H1 (cell line): ENCODE measurements at regions not wholly inside any gene's neighbourhood (a gene's known extent, or its start where the extent isn't known, plus 50 kb on each side); places are given as distances from the start of the nearest gene placed in this dataset.

Experiments
- CTCF ChIA-PET: fragments of 300-600 bp; sonication (Branson Sonifier 250); formaldehyde crosslinking; loops from one replicate; lab custom pipeline; 2021; ENCODE audit not compliant: partially characterized antibody; lab: Charles Lee
- POLR2A ChIA-PET: fragments of 300-600 bp; sonication (Branson Sonifier 250); formaldehyde crosslinking; loops from one replicate; lab custom pipeline; 2021; ENCODE audit warnings: inconsistent platforms; ENCODE audit not compliant: partially characterized antibody; lab: Charles Lee
- DNase-seq, 2 experiments: peaks; one replicate each; pipeline versions ENCODE4 v3.0.0 to v3.0.0-alpha.2; 2010 to 2022; ENCODE audit warnings: low spot score in 2 of 2, low read depth in 1 of 2, mixed read lengths in 1 of 2
- FAIRE-seq: peaks from 2 replicates; lab custom pipeline; 2011; peaks lifted over from hg19 to GRCh38; lab: Jason Lieb, UNC
- H2AFZ ChIP-seq: 2 replicates; pipeline ENCODE4 v1.8.1; 2012; ENCODE audit warnings: low read length, inconsistent platforms
- H2AK5ac ChIP-seq: 2 replicates; pipeline ENCODE4 v1.6.1; 2013; ENCODE audit warnings: low read depth, low read length
- H2BK120ac ChIP-seq: replicated peaks from 2 replicates; pipeline ENCODE3; 2013; ENCODE audit warnings: low read depth, low read length, inconsistent platforms
- H2BK12ac ChIP-seq: 2 replicates; pipeline ENCODE4 v1.6.1; 2013; ENCODE audit warnings: low read depth, low read length
- H2BK15ac ChIP-seq: 2 replicates; pipeline ENCODE4 v1.6.1; 2013; ENCODE audit warnings: low read length
- H2BK20ac ChIP-seq: 2 replicates; pipeline ENCODE4 v1.6.1; 2013; ENCODE audit warnings: low read length
- H2BK5ac ChIP-seq: 2 replicates; pipeline ENCODE4 v1.6.1; 2013; ENCODE audit warnings: low read depth, low read length
- H3K14ac ChIP-seq: 2 replicates; pipeline ENCODE4 v1.6.1; 2013; ENCODE audit warnings: inconsistent platforms; ENCODE audit not compliant: insufficient read length
- H3K18ac ChIP-seq: 2 replicates; pipeline ENCODE4 v1.6.1; 2013; ENCODE audit warnings: low read length; ENCODE audit errors: extremely low read depth
- H3K23ac ChIP-seq: 2 replicates; pipeline ENCODE4 v1.6.1; 2013; ENCODE audit warnings: inconsistent platforms; ENCODE audit not compliant: insufficient read length
- H3K23me2 ChIP-seq: 2 replicates; pipeline ENCODE4 v1.6.1; 2013; ENCODE audit warnings: low read depth, low read length
- H3K27ac ChIP-seq: 2 replicates; pipeline ENCODE4 v1.6.1; 2011; ENCODE audit warnings: low read depth, low read length, inconsistent platforms
- H3K27me3 ChIP-seq, 4 experiments: replicated peaks in 1 of 4; 1 replicate in 1 of 4; 2 replicates in 3 of 4; pipeline versions ENCODE4 v1.6.1 to v1.8.1; 2011 to 2013; ENCODE audit warnings: low read length in 3 of 4, mild to moderate bottlenecking in 3 of 4, inconsistent platforms in 2 of 4, mixed read lengths in 2 of 4, moderate library complexity in 1 of 4; ENCODE audit not compliant: control insufficient read depth in 3 of 4, insufficient read depth in 3 of 4; ENCODE audit errors: extremely low read depth in 1 of 4
- H3K36me3 ChIP-seq, 4 experiments: 2 replicates each; pipeline versions ENCODE4 v1.6.1 to v1.8.1; 2011 to 2013; ENCODE audit warnings: mild to moderate bottlenecking in 4 of 4, low read length in 3 of 4, moderate library complexity in 2 of 4, control low read depth in 1 of 4, inconsistent platforms in 1 of 4; ENCODE audit not compliant: insufficient read depth in 4 of 4, control insufficient read depth in 2 of 4
- H3K4ac ChIP-seq: replicated peaks from 2 replicates; pipeline ENCODE3; 2013; ENCODE audit warnings: low read length, low read depth, mixed read lengths, inconsistent platforms; ENCODE audit not compliant: insufficient read length
- H3K4me1 ChIP-seq, 4 experiments: replicated peaks in 1 of 4; 1 replicate in 1 of 4; 2 replicates in 3 of 4; pipeline versions ENCODE4 v1.6.1 to v1.8.1; 2011 to 2013; ENCODE audit warnings: low read length in 3 of 4, inconsistent platforms in 2 of 4, mixed read lengths in 1 of 4; ENCODE audit not compliant: insufficient read depth in 4 of 4, control insufficient read depth in 3 of 4
- H3K4me2 ChIP-seq, 2 experiments: 2 replicates each; pipeline versions ENCODE4 v1.6.1 to v1.8.1; 2011 to 2013; ENCODE audit warnings: low read depth in 2 of 2, low read length in 2 of 2, control low read depth in 1 of 2, inconsistent platforms in 1 of 2, mild to moderate bottlenecking in 1 of 2; ENCODE audit not compliant: insufficient read depth in 1 of 2
- H3K4me3 ChIP-seq, 4 experiments: fragments of 200-600, 300-600 bp in 1 of 4; sonication (generic), shearing (Covaris generic), sonication (Bioruptor Twin) in 1 of 4; 2 replicates each; pipeline versions ENCODE4 v1.5.1 to v1.8.1; 2011 to 2016; ENCODE audit warnings: low read length in 4 of 4, low read depth in 3 of 4, control low read depth in 2 of 4, inconsistent platforms in 2 of 4, mild to moderate bottlenecking in 2 of 4, mixed read lengths in 1 of 4, moderate library complexity in 1 of 4; ENCODE audit not compliant: insufficient read depth in 2 of 4; ENCODE audit errors: extremely low read depth in 1 of 4
- H3K56ac ChIP-seq: replicated peaks from 2 replicates; pipeline ENCODE3; 2013; ENCODE audit warnings: low read depth, mild to moderate bottlenecking, mixed read lengths, low read length, inconsistent platforms; ENCODE audit not compliant: insufficient read length
- H3K79me1 ChIP-seq: 2 replicates; pipeline ENCODE4 v1.6.1; 2013; ENCODE audit warnings: low read depth, low read length, control low read depth
- H3K79me2 ChIP-seq, 2 experiments: 2 replicates each; pipeline versions ENCODE4 v1.6.1 to v1.8.1; 2012 to 2013; ENCODE audit warnings: low read length in 2 of 2, mild to moderate bottlenecking in 2 of 2, inconsistent platforms in 1 of 2; ENCODE audit not compliant: insufficient read depth in 2 of 2, control insufficient read depth in 1 of 2
- H3K9ac ChIP-seq, 4 experiments: replicated peaks in 1 of 4; 1 replicate in 1 of 4; 2 replicates in 3 of 4; pipeline versions ENCODE4 v1.6.1 to v1.8.1; 2011 to 2013; ENCODE audit warnings: low read depth in 3 of 4, low read length in 3 of 4, control low read depth in 2 of 4, mild to moderate bottlenecking in 2 of 4, moderate library complexity in 2 of 4, inconsistent platforms in 1 of 4; ENCODE audit errors: extremely low read depth in 1 of 4
- H3K9me3 ChIP-seq, 2 experiments: 2 replicates each; pipeline versions ENCODE4 v1.6.1 to v1.8.1; 2012 to 2013; ENCODE audit warnings: mild to moderate bottlenecking in 2 of 2, moderate library complexity in 2 of 2, control low read depth in 1 of 2, inconsistent platforms in 1 of 2, low read depth in 1 of 2, low read length in 1 of 2, mixed read lengths in 1 of 2; ENCODE audit not compliant: insufficient read depth in 2 of 2
- H4K20me1 ChIP-seq, 2 experiments: replicated peaks in 1 of 2; 2 replicates each; pipeline versions ENCODE3 to v1.8.1; 2011 to 2013; ENCODE audit warnings: inconsistent platforms in 2 of 2, low read length in 2 of 2, mild to moderate bottlenecking in 1 of 2; ENCODE audit not compliant: insufficient read depth in 2 of 2, control insufficient read depth in 1 of 2
- H4K5ac ChIP-seq: 2 replicates; pipeline ENCODE4 v1.6.1; 2013; ENCODE audit warnings: low read length, low read depth, mixed read lengths, inconsistent platforms; ENCODE audit not compliant: insufficient read length
- H4K8ac ChIP-seq: 2 replicates; pipeline ENCODE4 v1.8.0; 2013; ENCODE audit warnings: mild to moderate bottlenecking, moderate library complexity, low read length, inconsistent platforms; ENCODE audit not compliant: insufficient read depth; ENCODE audit errors: extremely low read depth
- H4K91ac ChIP-seq: replicated peaks from 2 replicates; pipeline ENCODE3; 2013; ENCODE audit warnings: low read length, mixed read lengths, inconsistent platforms; ENCODE audit not compliant: insufficient read length
- ATF2 ChIP-seq: IDR thresholded peaks from 2 replicates; pipeline ENCODE4 v1.6.1; 2012; ENCODE audit warnings: low read length, inconsistent platforms
- CHD1 ChIP-seq: IDR thresholded peaks from 2 replicates; pipeline ENCODE4 v1.6.1; 2012; ENCODE audit warnings: low read depth, low read length, improper control_type of control experiment
- JUND ChIP-seq: IDR thresholded peaks from 2 replicates; pipeline ENCODE4 v1.6.1; 2011; ENCODE audit warnings: mild to moderate bottlenecking, improper control_type of control experiment, low read length
- NRF1 ChIP-seq: IDR thresholded peaks from 2 replicates; pipeline ENCODE4 v1.6.1; 2011; ENCODE audit warnings: mild to moderate bottlenecking, low read depth, low read length, improper control_type of control experiment
- POLR2AphosphoS5 ChIP-seq: IDR thresholded peaks from 2 replicates; pipeline ENCODE4 v1.6.1; 2011; ENCODE audit warnings: low read depth, low read length
- SIRT6 ChIP-seq: IDR thresholded peaks from one replicate; pipeline ENCODE4 v1.7.1; 2012; ENCODE audit warnings: low read length, inconsistent platforms
- SP2 ChIP-seq: IDR thresholded peaks from 2 replicates; pipeline ENCODE4 v1.6.1; 2012; ENCODE audit warnings: mild to moderate bottlenecking, low read length, inconsistent platforms
- TAF1 ChIP-seq: IDR thresholded peaks from 2 replicates; pipeline ENCODE4 v1.6.1; 2011; ENCODE audit warnings: mild to moderate bottlenecking, low read depth, low read length
- TCF12 ChIP-seq: IDR thresholded peaks from 2 replicates; pipeline ENCODE4 v1.6.1; 2011; ENCODE audit warnings: low read depth, mild to moderate bottlenecking, low read length
- WGBS, 2 experiments: shearing (Covaris generic) in 1 of 2; methylation state at CpG; one replicate each; pipeline versions ENCODE4 v1.1.6 to v1.1.7; 2013 to 2015; ENCODE audit warnings: low lambda C conversion rate in 2 of 2, mixed read lengths in 2 of 2, inconsistent platforms in 1 of 2, low coverage in 1 of 2, missing lambda C conversion rate in 1 of 2; ENCODE audit not compliant: insufficient replicate concordance in 2 of 2, insufficient coverage in 1 of 2, insufficient read length in 1 of 2; ENCODE audit errors: extremely low coverage in 1 of 2, missing lambda C conversion rate in 1 of 2; 5-methylcytosine and 5-hydroxymethylcytosine counted together

GRCh38 chr13:85430216-85430794 lies 368.9 kb downstream of the SLITRK6 start:
- CTCF ChIA-PET, result interaction anchor here (0.6 to 0.7 kb wide), 2 partner anchors 245 to 483 kb away, joined by 3 read pairs; no protein-coding TSS in a partner anchor
- Histone ChIP-seq H3K56ac (no peak overlapping the region), H3K4me1 (no peaks in the 10 kb centered on the region), H2BK5ac (no peak overlapping the region), H3K27ac (no peak overlapping the region), H4K5ac (no peak overlapping the region), H4K8ac (no peak overlapping the region), H3K9ac (no peak overlapping the region), H3K14ac (no peak overlapping the region), H2BK120ac (no peak overlapping the region), H3K4me2 (no peak overlapping the region), H4K91ac (no peak overlapping the region), H3K36me3 (no peaks in the 10 kb centered on the region), H2BK12ac (no peak overlapping the region), H3K79me2 (no peaks in the 10 kb centered on the region), H2BK15ac (no peak overlapping the region), H3K23me2 (no peaks in the 10 kb centered on the region), H3K79me1 (no peaks in the 10 kb centered on the region), H3K18ac (no peak overlapping the region), H3K23ac (no peak overlapping the region), H2AFZ (no peak overlapping the region), H2BK20ac (no peak overlapping the region), H4K20me1 (no peaks in the 10 kb centered on the region), H2AK5ac (no peak overlapping the region), H3K4ac (no peak overlapping the region), H3K4me3 (no peak overlapping the region), H3K27me3 (no peaks in the 10 kb centered on the region), H3K9me3 (no peaks in the 10 kb centered on the region; a peak in 1 of 4 replicates)
- FAIRE-seq, result no peak
- POLR2A ChIA-PET, result no interaction called here
- DNase-seq, result no peak
- WGBS, 2 experiments, result 83% methylated on average over 1 of the region's 1 CpG; no CpG with 5 or more reads in 1 of the 2 experiments
- no peak for TF ChIP-seq CHD1
- no peak for TF ChIP-seq NRF1
- no peak for TF ChIP-seq SP2
- TF ChIP-seq SIRT6, result no peak
- no peak for TF ChIP-seq TCF12
- no peak for TF ChIP-seq ATF2
- no peak for TF ChIP-seq TAF1
- no peak for TF ChIP-seq JUND
- no peak for TF ChIP-seq POLR2AphosphoS5
